ENCODE measurements at regions not wholly inside any gene's neighbourhood (a gene's known extent, or its start where the extent isn't known, plus 50 kb on each side); places are given as distances from the start of the nearest gene placed in this dataset.

DNA sequence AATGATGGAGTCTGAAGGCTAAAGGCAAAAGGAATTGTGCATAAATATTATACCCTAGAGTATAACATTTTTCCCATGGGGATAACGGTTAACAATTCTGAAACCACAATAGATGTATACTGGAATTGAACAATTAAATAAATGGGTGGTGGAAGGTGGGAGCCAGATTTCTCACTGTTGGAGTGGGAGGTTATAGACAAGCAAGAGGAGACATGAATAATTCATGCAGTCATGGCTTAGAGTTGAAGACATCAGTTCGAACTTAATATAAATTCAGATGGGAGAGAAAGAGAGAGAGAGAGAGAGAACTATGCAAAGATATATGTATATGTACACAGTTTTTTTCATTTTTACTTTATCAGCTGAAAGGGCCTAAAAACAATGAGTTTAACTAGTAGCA, 523.9 kb downstream of the FOXG1 start:
- Histone ChIP-seq H3K36me3 (no peaks in the 10 kb centered on the region), H3K27me3 (no peaks in the 10 kb centered on the region), H3K27ac (no peak overlapping the region), H3K9me3 (peaks cover 0 to 19% of the 10 kb centered on the region in 2 donors), H3K4me1 (no peaks in the 10 kb centered on the region), H3K4me3 (no peak overlapping the region)
- DNase-seq (no peak), ATAC-seq (no peak)
- intact Hi-C loops (cut with DNase I), result no loop called here
- TF ChIP-seq, protein P1, sequence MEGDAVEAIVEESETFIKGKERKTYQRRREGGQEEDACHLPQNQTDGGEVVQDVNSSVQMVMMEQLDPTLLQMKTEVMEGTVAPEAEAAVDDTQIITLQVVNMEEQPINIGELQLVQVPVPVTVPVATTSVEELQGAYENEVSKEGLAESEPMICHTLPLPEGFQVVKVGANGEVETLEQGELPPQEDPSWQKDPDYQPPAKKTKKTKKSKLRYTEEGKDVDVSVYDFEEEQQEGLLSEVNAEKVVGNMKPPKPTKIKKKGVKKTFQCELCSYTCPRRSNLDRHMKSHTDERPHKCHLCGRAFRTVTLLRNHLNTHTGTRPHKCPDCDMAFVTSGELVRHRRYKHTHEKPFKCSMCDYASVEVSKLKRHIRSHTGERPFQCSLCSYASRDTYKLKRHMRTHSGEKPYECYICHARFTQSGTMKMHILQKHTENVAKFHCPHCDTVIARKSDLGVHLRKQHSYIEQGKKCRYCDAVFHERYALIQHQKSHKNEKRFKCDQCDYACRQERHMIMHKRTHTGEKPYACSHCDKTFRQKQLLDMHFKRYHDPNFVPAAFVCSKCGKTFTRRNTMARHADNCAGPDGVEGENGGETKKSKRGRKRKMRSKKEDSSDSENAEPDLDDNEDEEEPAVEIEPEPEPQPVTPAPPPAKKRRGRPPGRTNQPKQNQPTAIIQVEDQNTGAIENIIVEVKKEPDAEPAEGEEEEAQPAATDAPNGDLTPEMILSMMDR (IDR thresholded peaks at IDR 0.05), result no peak

DNA sequence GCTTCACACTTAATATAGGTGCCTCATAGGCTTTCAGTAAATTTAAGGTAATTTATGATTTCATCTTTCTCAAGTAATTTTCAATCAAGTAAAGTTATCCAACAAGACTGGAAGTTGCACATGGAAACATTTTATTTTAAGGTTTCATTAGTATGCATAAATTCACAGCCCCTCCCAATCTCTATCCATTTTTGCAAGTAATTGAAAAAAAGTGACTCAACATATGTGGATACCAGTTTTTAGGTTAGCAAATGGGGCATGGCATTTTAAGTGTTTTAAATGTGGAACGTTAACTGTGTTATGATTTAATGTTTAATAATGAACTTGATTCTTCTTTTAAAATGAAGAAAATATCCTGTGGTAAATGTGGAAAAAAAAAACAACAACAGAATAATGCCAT, 532.8 kb downstream of the FOXG1 start:
- TF ChIP-seq, protein P1 (IDR thresholded peaks at IDR 0.05), result no peak
- Histone ChIP-seq H3K27ac (no peak overlapping the region), H3K4me1 (no peaks in the 10 kb centered on the region), H3K36me3 (no peaks in the 10 kb centered on the region), H3K4me3 (no peak overlapping the region), H3K9me3 (peaks cover 0 to 17% of the 10 kb centered on the region in 2 donors), H3K27me3 (no peaks in the 10 kb centered on the region)
- ATAC-seq (no peak), DNase-seq (no peak)
- intact Hi-C loops (cut with DNase I), result no loop called here

DNA sequence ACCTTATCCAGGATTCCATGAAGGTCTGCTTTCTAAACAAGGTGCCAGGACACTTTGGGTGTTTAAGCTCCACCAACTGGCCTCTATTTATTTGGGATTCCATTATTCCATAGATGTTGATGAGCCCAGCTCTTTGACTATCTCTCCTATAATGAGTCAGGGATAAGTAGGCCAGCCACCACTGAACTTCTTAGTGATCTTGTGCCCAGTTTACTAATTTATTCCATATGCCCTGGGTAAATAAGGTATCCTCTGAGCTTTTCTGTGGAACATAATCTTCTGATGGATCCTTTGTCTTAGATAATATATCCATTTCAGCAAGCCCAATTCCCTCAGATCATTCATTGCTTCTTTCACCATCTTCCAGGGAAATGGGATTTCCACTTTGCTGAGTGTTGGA, 535.0 kb downstream of the FOXG1 start:
- Histone ChIP-seq H3K4me1 (no peaks in the 10 kb centered on the region), H3K9me3 (no peaks in the 10 kb centered on the region), H3K27me3 (no peaks in the 10 kb centered on the region), H3K4me3 (no peak overlapping the region), H3K27ac (no peak overlapping the region), H3K36me3 (no peaks in the 10 kb centered on the region)
- TF ChIP-seq, protein P1 (IDR thresholded peaks at IDR 0.05), result no peak
- DNase-seq (no peak), ATAC-seq (no peak)
- intact Hi-C loops (cut with DNase I), result no loop called here

DNA sequence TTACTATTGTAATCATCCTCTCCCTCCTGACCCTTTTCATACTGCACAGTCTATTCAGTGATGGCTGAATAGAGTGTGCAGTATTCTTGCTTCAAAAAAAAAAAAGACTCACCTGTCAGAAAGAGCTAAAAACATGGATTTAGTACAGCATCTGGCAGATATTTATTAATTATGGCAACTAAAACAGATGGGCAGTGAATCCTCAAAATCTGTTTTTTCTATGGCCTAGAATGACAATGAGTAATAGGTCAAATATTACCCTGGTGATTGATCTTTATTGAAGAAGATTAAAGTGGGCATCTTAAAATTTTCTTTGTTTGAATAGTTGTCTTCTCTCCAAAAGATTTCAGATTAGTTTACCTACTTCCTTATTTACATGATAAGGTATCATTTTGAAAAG, 543.6 kb downstream of the FOXG1 start:
- Histone ChIP-seq H3K36me3 (no peaks in the 10 kb centered on the region), H3K27ac (no peak overlapping the region), H3K4me3 (no peak overlapping the region), H3K9me3 (no peaks in the 10 kb centered on the region), H3K27me3 (no peaks in the 10 kb centered on the region), H3K4me1 (no peaks in the 10 kb centered on the region)
- TF ChIP-seq, protein P1 (IDR thresholded peaks at IDR 0.05), result no peak
- intact Hi-C loops (cut with DNase I), result no loop called here
- no peak for DNase-seq
- no peak for ATAC-seq

DNA sequence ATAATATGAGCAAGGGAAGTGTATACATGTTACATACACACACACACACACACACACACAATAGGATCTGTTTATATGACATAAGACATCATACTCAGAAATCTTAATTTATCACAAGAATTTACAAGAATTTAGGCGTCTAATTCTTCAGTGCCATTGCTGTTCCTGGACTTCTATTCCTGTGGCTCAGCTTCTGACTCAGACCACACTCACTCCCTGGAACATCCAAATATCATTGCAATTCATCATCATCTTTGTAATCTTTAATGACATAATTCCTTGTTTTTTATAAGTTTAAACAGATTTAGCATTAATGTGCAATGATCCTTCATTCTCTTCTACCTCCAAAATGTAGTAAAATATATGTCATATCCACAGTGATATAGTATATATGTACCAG, 544.2 kb downstream of the FOXG1 start:
- intact Hi-C loops (cut with DNase I), result no loop called here
- no peak for ATAC-seq
- no peaks in the 10 kb centered on the region for H3K9me3 ChIP-seq

More for the DNA sequence above, 544.2 kb downstream of the FOXG1 start:
- H3K36me3 ChIP-seq, result no peaks in the 10 kb centered on the region
- no peak overlapping the region for H3K4me3 ChIP-seq
- H3K4me1 ChIP-seq, result no peaks in the 10 kb centered on the region
- no peak overlapping the region for H3K27ac ChIP-seq
- DNase-seq, result no peak
- no peaks in the 10 kb centered on the region for H3K27me3 ChIP-seq
- TF ChIP-seq, protein P1 (IDR thresholded peaks at IDR 0.05), result no peak

All from left lung (tissue), 4 donors.